ENCODE measurements at regions not wholly inside any gene's neighbourhood (a gene's known extent, or its start where the extent isn't known, plus 50 kb on each side); places are given as distances from the start of the nearest gene placed in this dataset.

DNA sequence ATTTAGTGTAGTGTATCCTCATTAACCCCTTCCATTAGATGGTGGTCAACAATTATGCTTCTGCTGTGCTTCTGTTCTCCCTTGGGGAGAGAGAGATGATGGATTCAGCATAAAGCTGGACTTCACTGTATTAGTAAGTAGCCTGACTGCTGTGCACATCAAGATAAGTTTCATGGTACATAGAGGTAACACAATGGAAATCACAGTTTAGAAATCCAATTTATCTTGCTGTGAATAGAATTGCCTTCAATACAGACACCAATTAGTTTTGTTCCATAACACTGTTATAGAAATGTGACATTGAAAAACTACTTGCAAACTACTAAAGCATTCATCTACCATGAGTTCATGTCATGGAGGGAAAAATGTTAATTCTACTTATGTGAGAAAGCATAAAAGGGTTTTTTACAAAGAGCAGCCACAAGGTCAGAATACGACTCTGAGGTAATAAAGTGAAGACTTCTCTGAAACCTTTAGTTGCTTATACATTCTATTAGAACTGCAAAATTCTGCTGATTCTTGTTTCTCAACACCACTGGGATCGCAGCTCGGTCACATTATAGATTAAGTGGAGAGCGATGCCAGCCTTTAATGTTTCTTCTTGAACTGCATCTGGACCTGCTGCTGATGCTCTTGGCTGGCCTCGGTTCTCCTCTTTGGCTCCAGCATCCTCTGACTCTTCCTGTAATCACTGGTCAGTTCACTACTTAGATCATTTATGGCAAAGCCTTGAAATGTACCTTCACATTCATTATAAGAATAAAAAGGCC lies 190.8 kb downstream of the ATP23 start:
- DNase-seq (ENCODE audit: low spot score) = no peak
- Histone ChIP-seq H3K9me3 (ENCODE audit: control insufficient read depth in 4 of 4, low read length in 3 of 4) (peaks cover 0 to 3% (median 0%) of the 10 kb centered on the region in 4 donors), H3K36me3 (ENCODE audit: control insufficient read depth in 4 of 4, insufficient read depth in 3 of 4, low read depth in 1 of 4, low read length in 3 of 4) (no peaks in the 10 kb centered on the region), H3K27ac (ENCODE audit: low read depth in 1 of 2, low read length in 2 of 2) (no peak overlapping the region), H3K9ac (ENCODE audit: low read depth in 1 of 2, low read length in 2 of 2) (no peak overlapping the region), H3K4me3 (ENCODE audit: low read depth in 1 of 3, low read length in 3 of 3) (no peak overlapping the region), H3K27me3 (ENCODE audit: control insufficient read depth in 4 of 4, insufficient read depth in 4 of 4, low read length in 3 of 4) (no peaks in the 10 kb centered on the region), H3K4me1 (ENCODE audit: control insufficient read depth in 4 of 4, insufficient read depth in 4 of 4, low read length in 3 of 4) (no peaks in the 10 kb centered on the region)
- WGBS = 79% methylated on average over 5 of the region's 5 CpGs
- TF ChIP-seq FOXA1 (IDR thresholded peaks at IDR 0.05) = no peak

DNA sequence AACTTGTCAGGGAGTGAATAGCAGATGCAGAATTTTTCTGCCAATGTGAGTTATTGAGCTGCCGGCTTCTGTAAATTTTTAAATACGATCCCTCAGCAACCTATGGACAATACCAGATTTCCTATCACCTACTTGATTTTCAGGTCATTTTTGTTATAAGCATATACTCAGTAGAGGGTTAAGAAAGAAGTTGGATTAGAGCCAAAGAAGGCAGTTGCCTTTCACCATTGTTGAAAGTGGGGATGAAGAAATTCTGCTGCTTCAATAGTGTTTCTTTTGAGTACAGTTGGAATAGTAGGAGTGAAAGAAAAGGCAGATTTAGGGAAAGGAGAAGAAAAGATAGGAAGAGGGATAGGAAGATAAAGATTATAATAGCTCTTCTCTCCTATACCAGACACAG lies 197.1 kb downstream of the ATP23 start:
- Histone ChIP-seq H3K27me3 (ENCODE audit: control insufficient read depth in 4 of 4, insufficient read depth in 4 of 4, low read length in 3 of 4) (no peaks in the 10 kb centered on the region), H3K9ac (ENCODE audit: low read depth in 1 of 2, low read length in 2 of 2) (no peak overlapping the region), H3K36me3 (ENCODE audit: control insufficient read depth in 4 of 4, insufficient read depth in 3 of 4, low read depth in 1 of 4, low read length in 3 of 4) (no peaks in the 10 kb centered on the region), H3K4me1 (ENCODE audit: control insufficient read depth in 4 of 4, insufficient read depth in 4 of 4, low read length in 3 of 4) (no peaks in the 10 kb centered on the region), H3K9me3 (ENCODE audit: control insufficient read depth in 4 of 4, low read length in 3 of 4) (peaks cover 0 to 3% (median 0%) of the 10 kb centered on the region in 4 donors), H3K4me3 (ENCODE audit: low read depth in 1 of 3, low read length in 3 of 3) (no peak overlapping the region), H3K27ac (ENCODE audit: low read depth in 1 of 2, low read length in 2 of 2) (no peak overlapping the region)
- 51% methylated on average over 2 of the region's 2 CpGs for WGBS
- no peak for DNase-seq (ENCODE audit: low spot score)
- no peak for TF ChIP-seq NR2F2 (IDR thresholded peaks at IDR 0.05)
- TF ChIP-seq, protein P1, sequence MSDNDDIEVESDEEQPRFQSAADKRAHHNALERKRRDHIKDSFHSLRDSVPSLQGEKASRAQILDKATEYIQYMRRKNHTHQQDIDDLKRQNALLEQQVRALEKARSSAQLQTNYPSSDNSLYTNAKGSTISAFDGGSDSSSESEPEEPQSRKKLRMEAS (IDR thresholded peaks at IDR 0.05) = no peak
- TF ChIP-seq HNF4G (IDR thresholded peaks at IDR 0.05) = no peak
- TF ChIP-seq TAF1 (conservative IDR thresholded peaks at IDR 0.05) = no peak
- TF ChIP-seq, protein P2, sequence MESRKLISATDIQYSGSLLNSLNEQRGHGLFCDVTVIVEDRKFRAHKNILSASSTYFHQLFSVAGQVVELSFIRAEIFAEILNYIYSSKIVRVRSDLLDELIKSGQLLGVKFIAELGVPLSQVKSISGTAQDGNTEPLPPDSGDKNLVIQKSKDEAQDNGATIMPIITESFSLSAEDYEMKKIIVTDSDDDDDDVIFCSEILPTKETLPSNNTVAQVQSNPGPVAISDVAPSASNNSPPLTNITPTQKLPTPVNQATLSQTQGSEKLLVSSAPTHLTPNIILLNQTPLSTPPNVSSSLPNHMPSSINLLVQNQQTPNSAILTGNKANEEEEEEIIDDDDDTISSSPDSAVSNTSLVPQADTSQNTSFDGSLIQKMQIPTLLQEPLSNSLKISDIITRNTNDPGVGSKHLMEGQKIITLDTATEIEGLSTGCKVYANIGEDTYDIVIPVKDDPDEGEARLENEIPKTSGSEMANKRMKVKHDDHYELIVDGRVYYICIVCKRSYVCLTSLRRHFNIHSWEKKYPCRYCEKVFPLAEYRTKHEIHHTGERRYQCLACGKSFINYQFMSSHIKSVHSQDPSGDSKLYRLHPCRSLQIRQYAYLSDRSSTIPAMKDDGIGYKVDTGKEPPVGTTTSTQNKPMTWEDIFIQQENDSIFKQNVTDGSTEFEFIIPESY (IDR thresholded peaks at IDR 0.05) = no peak
- TF ChIP-seq RAD21 (IDR thresholded peaks at IDR 0.05) = no peak
- no peak for TF ChIP-seq JUND (IDR thresholded peaks at IDR 0.05)
- TF ChIP-seq YY1 (IDR thresholded peaks at IDR 0.05) = no peak
- TF ChIP-seq, protein P3, sequence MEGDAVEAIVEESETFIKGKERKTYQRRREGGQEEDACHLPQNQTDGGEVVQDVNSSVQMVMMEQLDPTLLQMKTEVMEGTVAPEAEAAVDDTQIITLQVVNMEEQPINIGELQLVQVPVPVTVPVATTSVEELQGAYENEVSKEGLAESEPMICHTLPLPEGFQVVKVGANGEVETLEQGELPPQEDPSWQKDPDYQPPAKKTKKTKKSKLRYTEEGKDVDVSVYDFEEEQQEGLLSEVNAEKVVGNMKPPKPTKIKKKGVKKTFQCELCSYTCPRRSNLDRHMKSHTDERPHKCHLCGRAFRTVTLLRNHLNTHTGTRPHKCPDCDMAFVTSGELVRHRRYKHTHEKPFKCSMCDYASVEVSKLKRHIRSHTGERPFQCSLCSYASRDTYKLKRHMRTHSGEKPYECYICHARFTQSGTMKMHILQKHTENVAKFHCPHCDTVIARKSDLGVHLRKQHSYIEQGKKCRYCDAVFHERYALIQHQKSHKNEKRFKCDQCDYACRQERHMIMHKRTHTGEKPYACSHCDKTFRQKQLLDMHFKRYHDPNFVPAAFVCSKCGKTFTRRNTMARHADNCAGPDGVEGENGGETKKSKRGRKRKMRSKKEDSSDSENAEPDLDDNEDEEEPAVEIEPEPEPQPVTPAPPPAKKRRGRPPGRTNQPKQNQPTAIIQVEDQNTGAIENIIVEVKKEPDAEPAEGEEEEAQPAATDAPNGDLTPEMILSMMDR (IDR thresholded peaks at IDR 0.05; ENCODE audit: low read depth, low read length, missing input control) = no peak
- no peak for TF ChIP-seq GABPA (IDR thresholded peaks at IDR 0.05 in 1 of 2, conservative IDR thresholded peaks at IDR 0.05 in 1 of 2)
- TF ChIP-seq RXRA (IDR thresholded peaks at IDR 0.05) = no peak

DNA sequence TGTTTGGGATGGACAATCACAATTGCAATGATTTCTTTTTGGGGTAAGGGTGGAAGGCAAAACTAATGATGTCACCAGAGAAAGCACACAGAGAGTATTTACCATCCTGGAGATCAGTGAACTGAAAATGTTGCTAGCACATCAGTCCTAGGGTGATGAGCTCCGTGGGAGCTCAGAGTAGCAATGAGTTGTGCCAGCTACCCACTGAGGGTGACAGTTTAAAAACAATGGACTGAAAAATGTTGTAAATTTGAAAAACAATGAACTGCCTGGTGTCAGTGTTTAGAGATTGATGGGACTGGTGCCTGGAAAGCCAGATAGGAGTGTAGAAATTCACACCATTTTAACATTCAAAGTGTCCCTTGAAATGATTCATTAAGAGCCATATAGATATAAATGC lies 198.5 kb downstream of the ATP23 start:
- DNase-seq (ENCODE audit: low spot score) = no peak
- no peaks in the 10 kb centered on the region for H3K9me3 ChIP-seq (ENCODE audit: control insufficient read depth in 4 of 4, low read length in 3 of 4)
- H3K27ac ChIP-seq (ENCODE audit: low read depth in 1 of 2, low read length in 2 of 2) = no peak overlapping the region
- no peaks in the 10 kb centered on the region for H3K4me1 ChIP-seq (ENCODE audit: control insufficient read depth in 4 of 4, insufficient read depth in 4 of 4, low read length in 3 of 4)
- H3K9ac ChIP-seq (ENCODE audit: low read depth in 1 of 2, low read length in 2 of 2) = no peak overlapping the region
- H3K4me3 ChIP-seq (ENCODE audit: low read depth in 1 of 3, low read length in 3 of 3) = no peak overlapping the region
- no peaks in the 10 kb centered on the region for H3K36me3 ChIP-seq (ENCODE audit: control insufficient read depth in 4 of 4, insufficient read depth in 3 of 4, low read depth in 1 of 4, low read length in 3 of 4)
- H3K27me3 ChIP-seq (ENCODE audit: control insufficient read depth in 4 of 4, insufficient read depth in 4 of 4, low read length in 3 of 4) = no peaks in the 10 kb centered on the region
- 11% methylated on average over 1 of the region's 1 CpG for WGBS
- TF ChIP-seq JUND (IDR thresholded peaks at IDR 0.05) = no peak
- TF ChIP-seq NR2F2 (IDR thresholded peaks at IDR 0.05) = no peak
- TF ChIP-seq RXRA (IDR thresholded peaks at IDR 0.05) = no peak
- no peak for TF ChIP-seq FOXA2 (IDR thresholded peaks at IDR 0.05)
- TF ChIP-seq HNF4G (IDR thresholded peaks at IDR 0.05) = no peak
- TF ChIP-seq, protein P2 (IDR thresholded peaks at IDR 0.05) = no peak
- TF ChIP-seq RAD21 (IDR thresholded peaks at IDR 0.05) = no peak
- TF ChIP-seq GABPA (IDR thresholded peaks at IDR 0.05 in 1 of 2, conservative IDR thresholded peaks at IDR 0.05 in 1 of 2) = no peak
- no peak for TF ChIP-seq FOXA1 (IDR thresholded peaks at IDR 0.05)
- TF ChIP-seq, protein P4, sequence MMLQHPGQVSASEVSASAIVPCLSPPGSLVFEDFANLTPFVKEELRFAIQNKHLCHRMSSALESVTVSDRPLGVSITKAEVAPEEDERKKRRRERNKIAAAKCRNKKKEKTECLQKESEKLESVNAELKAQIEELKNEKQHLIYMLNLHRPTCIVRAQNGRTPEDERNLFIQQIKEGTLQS (IDR thresholded peaks at IDR 0.05) = no peak
- no peak for TF ChIP-seq HNF4A (conservative IDR thresholded peaks at IDR 0.05)
- TF ChIP-seq, protein P5, sequence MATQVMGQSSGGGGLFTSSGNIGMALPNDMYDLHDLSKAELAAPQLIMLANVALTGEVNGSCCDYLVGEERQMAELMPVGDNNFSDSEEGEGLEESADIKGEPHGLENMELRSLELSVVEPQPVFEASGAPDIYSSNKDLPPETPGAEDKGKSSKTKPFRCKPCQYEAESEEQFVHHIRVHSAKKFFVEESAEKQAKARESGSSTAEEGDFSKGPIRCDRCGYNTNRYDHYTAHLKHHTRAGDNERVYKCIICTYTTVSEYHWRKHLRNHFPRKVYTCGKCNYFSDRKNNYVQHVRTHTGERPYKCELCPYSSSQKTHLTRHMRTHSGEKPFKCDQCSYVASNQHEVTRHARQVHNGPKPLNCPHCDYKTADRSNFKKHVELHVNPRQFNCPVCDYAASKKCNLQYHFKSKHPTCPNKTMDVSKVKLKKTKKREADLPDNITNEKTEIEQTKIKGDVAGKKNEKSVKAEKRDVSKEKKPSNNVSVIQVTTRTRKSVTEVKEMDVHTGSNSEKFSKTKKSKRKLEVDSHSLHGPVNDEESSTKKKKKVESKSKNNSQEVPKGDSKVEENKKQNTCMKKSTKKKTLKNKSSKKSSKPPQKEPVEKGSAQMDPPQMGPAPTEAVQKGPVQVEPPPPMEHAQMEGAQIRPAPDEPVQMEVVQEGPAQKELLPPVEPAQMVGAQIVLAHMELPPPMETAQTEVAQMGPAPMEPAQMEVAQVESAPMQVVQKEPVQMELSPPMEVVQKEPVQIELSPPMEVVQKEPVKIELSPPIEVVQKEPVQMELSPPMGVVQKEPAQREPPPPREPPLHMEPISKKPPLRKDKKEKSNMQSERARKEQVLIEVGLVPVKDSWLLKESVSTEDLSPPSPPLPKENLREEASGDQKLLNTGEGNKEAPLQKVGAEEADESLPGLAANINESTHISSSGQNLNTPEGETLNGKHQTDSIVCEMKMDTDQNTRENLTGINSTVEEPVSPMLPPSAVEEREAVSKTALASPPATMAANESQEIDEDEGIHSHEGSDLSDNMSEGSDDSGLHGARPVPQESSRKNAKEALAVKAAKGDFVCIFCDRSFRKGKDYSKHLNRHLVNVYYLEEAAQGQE (IDR thresholded peaks at IDR 0.05) = no peak
- TF ChIP-seq YY1 (IDR thresholded peaks at IDR 0.05) = no peak

Measured in liver (tissue), 8 donors.